HCT116 (cell line): ENCODE measurements at regions not wholly inside any gene's neighbourhood (a gene's known extent, or its start where the extent isn't known, plus 50 kb on each side); places are given as distances from the start of the nearest gene placed in this dataset.

Source experiments
- ATAC-seq: fragments of 200-7000 bp; cut with Tn5 transposase; 2 replicates; pipeline ENCODE4 v1.9.1; 2020; ENCODE audit warnings: mild to moderate bottlenecking, moderate library complexity
- BruUV-seq: library from RNA; stranded (reverse); fragments of 400-500 nt; replicated peaks from 2 replicates; lab custom pipeline; 2021; lab: Mats Ljungman, UMichigan
- CTCF ChIA-PET: fragments of 300-600 bp; sonication (Branson Sonifier 250); formaldehyde crosslinking; loops from one replicate; lab custom pipeline; 2021; ENCODE audit warnings: antibody characterized with exemption; lab: Charles Lee
- POLR2A ChIA-PET: fragments of 300-600, 350-600 bp; sonication (Branson Sonifier 250); formaldehyde crosslinking; loops from one replicate; lab custom pipeline; 2021; ENCODE audit warnings: antibody characterized with exemption; lab: Charles Lee
- RAD21 ChIA-PET, 2 experiments: fragments of 300-600 bp; sonication (Branson Sonifier 250); formaldehyde crosslinking; loops; one replicate each; lab custom pipeline; 2023; ENCODE audit warnings: low total read pairs in 2 of 2; ENCODE audit not compliant: uncharacterized antibody in 2 of 2, unreplicated experiment in 2 of 2, low non-redundant PET in 1 of 2; lab: Charles Lee
- DNase-seq: peaks from one replicate; pipeline ENCODE4 v3.0.0-alpha.2; 2010; ENCODE audit warnings: low read depth, low spot score
- H2AFZ ChIP-seq: fragments of 200-600 bp; shearing (Covaris generic), sonication (generic); 2 replicates; pipeline ENCODE4 v1.6.1; 2017; ENCODE audit warnings: low read depth, mixed run types, mixed read lengths, antibody characterized with exemption, low read length; ENCODE audit not compliant: poor library complexity, severe bottlenecking
- H3K27ac ChIP-seq: 2 replicates; pipeline ENCODE4 v1.5.1; 2012; ENCODE audit warnings: low read depth, low read length
- H3K27me3 ChIP-seq: fragments of 200-600 bp; sonication (generic); 2 replicates; pipeline ENCODE4 v1.6.1; 2016; ENCODE audit warnings: mixed run types, low read length, mixed read lengths; ENCODE audit not compliant: insufficient read depth
- H3K36me3 ChIP-seq, 2 experiments: fragments of 200-500 bp in 1 of 2; fragments of 200-600 bp in 1 of 2; sonication (Bioruptor generic) in 1 of 2; sonication (generic) in 1 of 2; 2 replicates each; pipeline versions ENCODE4 v1.5.1 to v1.6.1; 2014 to 2016; ENCODE audit warnings: low read length in 2 of 2, inconsistent platforms in 1 of 2, mixed read lengths in 1 of 2, mixed run types in 1 of 2; ENCODE audit not compliant: insufficient read depth in 2 of 2, control insufficient read depth in 1 of 2
- H3K4me1 ChIP-seq, 2 experiments: fragments of 200-600 bp in 1 of 2; sonication (generic) in 1 of 2; 2 replicates each; pipeline versions ENCODE4 v1.5.1 to v1.6.1; 2012 to 2017; ENCODE audit warnings: low read length in 2 of 2, inconsistent platforms in 1 of 2, mild to moderate bottlenecking in 1 of 2, mixed read lengths in 1 of 2, mixed run types in 1 of 2, moderate library complexity in 1 of 2; ENCODE audit not compliant: insufficient read depth in 2 of 2, control insufficient read depth in 1 of 2
- H3K4me2 ChIP-seq: fragments of 200-600 bp; sonication (generic); 2 replicates; pipeline ENCODE4 v1.6.1; 2017; ENCODE audit warnings: mixed run types, low read length, mixed read lengths
- H3K4me3 ChIP-seq, 2 experiments: fragments of 200-600 bp in 1 of 2; sonication (generic) in 1 of 2; replicated peaks in 1 of 2; 2 replicates each; pipeline ENCODE4 v1.5.1; 2011 to 2016; ENCODE audit warnings: low read length in 2 of 2, control low read depth in 1 of 2, low read depth in 1 of 2, mild to moderate bottlenecking in 1 of 2, mixed read lengths in 1 of 2, mixed run types in 1 of 2
- H3K79me2 ChIP-seq: fragments of 200-600 bp; sonication (generic); 2 replicates; pipeline ENCODE4 v1.6.1; 2017; ENCODE audit warnings: mild to moderate bottlenecking, mixed run types, low read length, moderate library complexity, mixed read lengths; ENCODE audit not compliant: insufficient read depth
- H3K9ac ChIP-seq: fragments of 200-600 bp; sonication (generic); 2 replicates; pipeline ENCODE4 v1.6.1; 2016; ENCODE audit warnings: low read length, mixed read lengths
- H3K9me2 ChIP-seq: fragments of 200-600 bp; sonication (generic), shearing (Covaris generic); 2 replicates; pipeline ENCODE4 v1.6.1; 2017; ENCODE audit warnings: mixed run types, mild to moderate bottlenecking, moderate library complexity; ENCODE audit not compliant: insufficient read depth
- H3K9me3 ChIP-seq, 2 experiments: fragments of 200-500 bp in 1 of 2; fragments of 200-600 bp in 1 of 2; sonication (Bioruptor generic) in 1 of 2; sonication (generic) in 1 of 2; 2 replicates each; pipeline ENCODE4 v1.6.1; 2014 to 2017; ENCODE audit warnings: low read length in 2 of 2, mixed read lengths in 2 of 2, inconsistent platforms in 1 of 2, low read depth in 1 of 2, mild to moderate bottlenecking in 1 of 2, mixed run types in 1 of 2, moderate library complexity in 1 of 2; ENCODE audit not compliant: control insufficient read depth in 1 of 2, insufficient read depth in 1 of 2
- H4K20me1 ChIP-seq: fragments of 200-600 bp; sonication (generic), shearing (Covaris generic); 2 replicates; pipeline ENCODE4 v1.6.1; 2017; ENCODE audit warnings: mixed run types, mild to moderate bottlenecking, moderate library complexity; ENCODE audit not compliant: insufficient read depth
- CBX3 ChIP-seq: IDR thresholded peaks from 2 replicates; pipeline ENCODE4 v1.6.1; 2012; ENCODE audit warnings: low read depth
- CEBPB ChIP-seq: IDR thresholded peaks from 2 replicates; pipeline ENCODE4 v1.6.1; 2012; ENCODE audit warnings: low read depth
- ELF1 ChIP-seq: IDR thresholded peaks from 2 replicates; pipeline ENCODE4 v1.6.1; 2012; ENCODE audit warnings: low read depth, borderline replicate concordance
- EZH2 ChIP-seq: fragments of 200-600 bp; sonication (generic); IDR thresholded peaks from 2 replicates; pipeline ENCODE4 v1.6.1; 2017; ENCODE audit warnings: antibody characterized with exemption, mixed run types
- EZH2phosphoT487 ChIP-seq: fragments of 200-600 bp; IDR thresholded peaks from 2 replicates; pipeline ENCODE4 v1.6.1; 2018; ENCODE audit warnings: antibody characterized with exemption, borderline replicate concordance
- FOSL1 ChIP-seq: IDR thresholded peaks from 2 replicates; pipeline ENCODE4 v1.6.1; 2012; ENCODE audit warnings: low read depth
- JUND ChIP-seq: IDR thresholded peaks from 2 replicates; pipeline ENCODE4 v1.6.1; 2012
- POLR2AphosphoS5 ChIP-seq: IDR thresholded peaks from 2 replicates; pipeline ENCODE4 v1.6.1; 2011; ENCODE audit warnings: mild to moderate bottlenecking, low read depth, low read length, moderate library complexity
- RAD21 ChIP-seq: IDR thresholded peaks from 2 replicates; pipeline ENCODE4 v1.6.1; 2012; ENCODE audit warnings: low read depth, mild to moderate bottlenecking
- TCF7L2 ChIP-seq: IDR thresholded peaks from 2 replicates; pipeline ENCODE4 v1.7.0; 2011; ENCODE audit warnings: borderline replicate concordance, inconsistent platforms; ENCODE audit not compliant: insufficient read depth, insufficient read length; ENCODE audit errors: extremely low read depth
- ZFX ChIP-seq: fragments of 450-650 bp; IDR thresholded peaks from 2 replicates; pipeline ENCODE4 v1.6.1; 2017
- ZNF274 ChIP-seq: fragments of 200-500 bp; sonication (Bioruptor generic); IDR thresholded peaks from 2 replicates; pipeline ENCODE4 v1.6.1; 2014; ENCODE audit warnings: mild to moderate bottlenecking, low read depth, low read length, inconsistent platforms
- intact Hi-C: fragments of 100-400 bp; cut with micrococcal nuclease; formaldehyde crosslinking; loops from 2 replicates; pipeline ENCODE4 v1.10.0; 2022
- TF ChIP-seq, protein P1 (sequence below): IDR thresholded peaks from 2 replicates; pipeline ENCODE4 v1.6.1; 2011; ENCODE audit warnings: mild to moderate bottlenecking, low read length, moderate library complexity; ENCODE audit not compliant: insufficient replicate concordance; ENCODE audit errors: extremely low read depth
- TF ChIP-seq, protein P2 (sequence below): IDR thresholded peaks from 2 replicates; pipeline ENCODE4 v1.6.1; 2012

DNA sequence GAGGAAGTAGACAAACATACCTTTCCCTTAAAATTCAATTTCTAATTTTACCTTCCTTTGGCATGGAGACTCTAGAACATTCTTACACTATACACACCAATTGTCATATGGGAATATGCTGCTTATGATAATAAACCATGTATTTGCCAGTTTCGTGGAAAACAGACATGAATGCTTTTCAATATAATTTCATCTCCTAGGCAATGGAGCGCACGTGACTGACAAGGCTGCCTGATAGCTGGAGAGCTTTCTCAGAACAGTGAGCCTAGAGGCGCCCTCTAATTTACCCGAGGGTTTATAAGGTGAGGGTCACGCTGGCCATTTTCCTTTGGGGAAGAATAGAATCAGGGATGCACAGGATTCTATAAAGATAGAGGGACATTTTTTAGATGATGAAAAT lies 56.5 kb downstream of the PRR18 start:
- TF ChIP-seq JUND (no peak), EZH2phosphoT487 (no peak), CEBPB (no peak), POLR2AphosphoS5 (no peak), ELF1 (no peak), ZFX (no peak), EZH2 (no peak), FOSL1 (no peak), RAD21 (no peak), CBX3 (no peak), TCF7L2 (no peak), ZNF274 (no peak)
- TF ChIP-seq, protein P1, sequence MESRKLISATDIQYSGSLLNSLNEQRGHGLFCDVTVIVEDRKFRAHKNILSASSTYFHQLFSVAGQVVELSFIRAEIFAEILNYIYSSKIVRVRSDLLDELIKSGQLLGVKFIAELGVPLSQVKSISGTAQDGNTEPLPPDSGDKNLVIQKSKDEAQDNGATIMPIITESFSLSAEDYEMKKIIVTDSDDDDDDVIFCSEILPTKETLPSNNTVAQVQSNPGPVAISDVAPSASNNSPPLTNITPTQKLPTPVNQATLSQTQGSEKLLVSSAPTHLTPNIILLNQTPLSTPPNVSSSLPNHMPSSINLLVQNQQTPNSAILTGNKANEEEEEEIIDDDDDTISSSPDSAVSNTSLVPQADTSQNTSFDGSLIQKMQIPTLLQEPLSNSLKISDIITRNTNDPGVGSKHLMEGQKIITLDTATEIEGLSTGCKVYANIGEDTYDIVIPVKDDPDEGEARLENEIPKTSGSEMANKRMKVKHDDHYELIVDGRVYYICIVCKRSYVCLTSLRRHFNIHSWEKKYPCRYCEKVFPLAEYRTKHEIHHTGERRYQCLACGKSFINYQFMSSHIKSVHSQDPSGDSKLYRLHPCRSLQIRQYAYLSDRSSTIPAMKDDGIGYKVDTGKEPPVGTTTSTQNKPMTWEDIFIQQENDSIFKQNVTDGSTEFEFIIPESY, result no peak
- TF ChIP-seq, protein P2, sequence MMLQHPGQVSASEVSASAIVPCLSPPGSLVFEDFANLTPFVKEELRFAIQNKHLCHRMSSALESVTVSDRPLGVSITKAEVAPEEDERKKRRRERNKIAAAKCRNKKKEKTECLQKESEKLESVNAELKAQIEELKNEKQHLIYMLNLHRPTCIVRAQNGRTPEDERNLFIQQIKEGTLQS, result no peak
- TF ChIP-seq, all 23 proteins: peak for 0
- Histone ChIP-seq H3K79me2 (no peaks in the 10 kb centered on the region), H3K27ac (no peak overlapping the region), H3K36me3 (no peaks in the 10 kb centered on the region), H3K4me2 (no peak overlapping the region), H3K9me2 (no peaks in the 10 kb centered on the region), H3K4me3 (no peak overlapping the region), H3K4me1 (no peaks in the 10 kb centered on the region), H3K9ac (no peak overlapping the region), H3K27me3 (no peaks in the 10 kb centered on the region), H3K9me3 (no peaks in the 10 kb centered on the region), H2AFZ (no peak overlapping the region), H4K20me1 (no peaks in the 10 kb centered on the region)
- intact Hi-C loops, result no loop called here
- ChIA-PET CTCF (no interaction called here), POLR2A (no interaction called here), RAD21 (no interaction called here)
- DNase-seq (no peak), ATAC-seq (no peak)
- BruUV-seq, result no TSS peak
